HG02798 (cell line): ENCODE measurements at regions not wholly inside any gene's neighbourhood (a gene's known extent, or its start where the extent isn't known, plus 50 kb on each side); places are given as distances from the start of the nearest gene placed in this dataset.
"Not testable (repeated sequence)": the region's sequence is repeated elsewhere in the genome, so short reads cannot be mapped to it uniquely, and the experiment has no call there.

Source experiments
- ATAC-seq: cut with Tn5 transposase; IDR thresholded peaks from one replicate; pipeline ENCODE4 v1.9.1; 2021; ENCODE audit warnings: mild to moderate bottlenecking; ENCODE audit not compliant: unreplicated experiment, poor library complexity

GRCh38 chr4:20196476-20196875 lies 55.2 kb upstream of the SLIT2 start:
- no peak for ATAC-seq

- no peak for ATAC-seq
These were observed 56.4 kb upstream of the SLIT2 start for GRCh38 chr4:20195071-20195885.

DNA sequence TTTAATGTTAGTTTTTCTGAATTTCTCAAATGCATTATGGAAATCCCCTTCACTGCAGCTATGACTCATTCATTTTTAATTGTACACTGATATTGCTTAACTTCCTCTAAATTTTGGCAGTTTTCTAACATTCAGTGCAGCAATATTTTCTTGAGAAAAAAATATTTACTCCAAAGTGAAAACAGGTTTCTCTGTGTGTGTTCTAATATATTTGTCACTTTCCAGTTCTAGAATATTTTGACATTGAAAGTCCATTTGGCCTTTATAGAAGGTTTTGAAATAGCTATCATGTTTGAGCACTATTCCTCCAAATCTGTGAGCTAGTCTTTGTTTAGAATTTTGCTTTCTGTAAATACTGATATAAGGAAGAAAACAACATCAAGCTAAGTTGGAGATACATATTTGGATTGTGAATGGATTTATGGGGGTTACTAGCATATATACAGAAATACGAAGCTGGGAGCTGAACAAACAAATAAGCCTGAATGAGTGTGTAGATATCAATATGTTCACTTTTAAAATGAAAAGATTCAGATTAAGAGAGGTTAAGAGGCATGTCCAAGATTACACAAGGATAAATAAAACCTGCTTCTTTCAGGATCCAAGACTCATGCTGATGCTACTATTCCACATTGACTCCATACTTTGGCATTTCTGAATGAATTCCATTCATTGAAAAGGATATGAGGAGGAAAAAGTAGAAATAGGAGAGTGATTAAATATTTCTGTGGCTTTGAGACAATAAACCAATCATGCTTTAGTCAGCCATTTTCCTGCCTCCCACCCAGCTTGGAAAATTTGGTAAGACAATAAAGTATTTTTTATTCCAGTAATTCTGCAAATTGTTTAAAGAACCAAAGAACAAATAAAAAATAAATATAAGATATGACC lies 57.3 kb upstream of the SLIT2 start:
- no peak for ATAC-seq

DNA sequence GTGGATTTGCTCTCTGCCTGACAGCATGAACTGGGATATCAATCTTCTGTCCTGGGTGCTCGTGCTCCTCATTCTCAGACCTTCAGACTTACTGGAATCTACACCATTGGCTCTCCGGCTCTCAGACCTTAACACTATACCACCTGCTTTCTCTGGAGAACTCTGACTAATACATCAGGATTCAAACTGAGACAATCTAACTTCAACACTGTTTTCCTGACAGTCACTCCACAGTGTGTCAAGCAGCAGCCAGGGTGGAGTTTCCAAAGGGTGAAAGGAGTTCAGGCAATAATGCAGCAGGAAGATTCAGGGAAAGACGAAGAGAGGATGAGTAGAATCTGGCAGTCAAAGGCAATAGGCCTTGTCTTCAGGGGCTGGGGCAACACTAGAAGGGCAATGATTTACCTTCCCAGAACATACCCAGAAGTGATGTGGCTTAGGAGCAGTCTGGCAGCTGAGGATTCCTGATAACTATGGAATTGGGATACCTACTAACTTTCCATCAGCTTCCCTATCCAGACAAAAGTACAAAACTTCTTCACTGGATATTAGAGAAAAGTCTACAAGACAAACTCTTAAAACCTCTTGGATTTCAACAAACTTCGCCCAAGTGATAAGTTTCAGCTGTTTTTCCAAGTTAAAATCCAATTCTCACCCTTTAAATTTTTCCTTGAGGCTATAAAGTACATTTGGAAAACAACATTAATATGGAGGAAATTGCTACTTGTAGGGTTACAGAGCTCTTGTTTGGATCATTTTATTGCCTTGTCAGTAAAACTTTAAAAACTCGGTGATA lies 58.4 kb upstream of the SLIT2 start:
- no peak for ATAC-seq

GRCh38 chr4:20192736-20193135 lies 59.0 kb upstream of the SLIT2 start:
- ATAC-seq, result no peak

DNA sequence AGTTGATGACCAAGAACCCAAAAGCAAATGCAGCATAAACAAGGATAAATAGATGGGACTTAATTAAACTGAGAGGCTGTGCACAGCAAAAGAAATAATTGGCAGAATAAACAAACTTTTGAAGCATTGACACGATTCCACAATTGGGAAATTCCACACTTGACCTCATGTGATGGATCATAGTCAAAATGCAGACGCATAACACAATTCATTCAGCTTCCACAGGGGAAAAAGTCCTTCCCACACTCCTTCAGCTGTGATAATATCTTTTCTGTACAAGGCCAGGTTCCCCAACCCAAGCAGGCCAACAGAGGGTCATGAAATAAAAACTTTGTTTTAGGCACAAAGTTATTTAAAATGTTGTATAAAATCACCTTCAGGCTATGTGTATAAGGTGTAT lies 66.6 kb upstream of the SLIT2 start:
- ATAC-seq, result no peak

GRCh38 chr4:20183131-20183530 lies 68.6 kb upstream of the SLIT2 start:
- ATAC-seq, result not testable (repeated sequence)

GRCh38 chr4:20181926-20182325 lies 69.8 kb upstream of the SLIT2 start:
- ATAC-seq, result no peak

DNA sequence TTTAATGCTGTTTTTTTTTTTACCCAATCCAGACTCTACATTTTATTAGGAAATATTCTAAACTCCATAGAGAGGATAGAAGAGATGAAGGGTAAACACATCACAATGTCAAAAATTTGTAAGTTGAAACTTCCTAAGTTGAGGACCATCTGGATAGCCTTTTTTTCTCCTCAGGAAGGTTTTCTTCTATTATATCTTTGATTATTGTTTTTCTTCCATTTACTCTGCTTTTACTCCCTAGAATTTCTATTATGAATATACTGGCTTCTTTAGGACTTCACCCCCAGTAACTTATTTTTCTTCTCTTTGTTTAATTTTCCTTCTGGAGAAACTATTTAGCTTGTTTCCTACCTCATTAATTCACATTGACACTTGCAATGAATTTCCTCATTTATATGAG lies 71.2 kb upstream of the SLIT2 start:
- no peak for ATAC-seq

- no peak for ATAC-seq
These were observed 72.7 kb upstream of the SLIT2 start for GRCh38 chr4:20178902-20179576.

DNA sequence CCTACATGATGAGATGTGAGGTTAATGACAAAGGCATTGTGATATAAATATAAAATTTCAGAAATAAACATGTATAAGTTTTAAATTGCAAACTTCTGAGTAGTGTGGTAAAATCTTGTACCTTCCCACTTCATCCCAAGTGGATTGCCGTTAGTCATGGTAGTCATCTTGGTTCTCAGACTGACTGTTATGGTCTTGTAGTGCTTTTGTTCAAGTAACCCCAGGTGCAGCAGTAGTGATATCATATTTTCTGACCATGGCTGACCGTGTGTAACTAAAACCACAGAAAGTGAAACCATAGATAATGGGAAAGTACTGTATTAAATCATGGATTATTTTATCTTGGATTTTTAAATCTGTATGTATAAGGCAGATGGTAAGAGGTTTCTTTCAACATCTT lies 74.8 kb upstream of the SLIT2 start:
- no peak for ATAC-seq

GRCh38 chr4:20172070-20172760 lies 79.5 kb upstream of the SLIT2 start:
- ATAC-seq, result no peak

DNA sequence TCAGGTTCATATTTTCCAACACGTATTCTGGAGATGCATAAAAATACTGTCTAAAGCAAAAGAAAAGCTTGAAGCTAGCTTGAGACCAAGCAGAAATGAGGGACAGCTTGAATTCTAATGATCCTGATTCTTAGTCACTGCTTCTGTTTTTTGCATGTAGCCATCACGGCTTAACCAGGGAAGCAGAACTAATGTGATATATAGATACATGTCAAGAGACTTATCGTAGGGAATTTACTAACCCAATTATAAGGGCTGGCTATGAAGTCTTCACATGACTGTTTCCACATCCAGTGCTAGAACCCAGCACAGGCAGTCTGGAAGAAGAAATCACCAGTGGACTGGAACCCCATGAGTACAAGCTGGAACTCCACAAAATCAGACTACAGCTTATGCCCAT lies 85.2 kb upstream of the SLIT2 start:
- ATAC-seq, result no peak

DNA sequence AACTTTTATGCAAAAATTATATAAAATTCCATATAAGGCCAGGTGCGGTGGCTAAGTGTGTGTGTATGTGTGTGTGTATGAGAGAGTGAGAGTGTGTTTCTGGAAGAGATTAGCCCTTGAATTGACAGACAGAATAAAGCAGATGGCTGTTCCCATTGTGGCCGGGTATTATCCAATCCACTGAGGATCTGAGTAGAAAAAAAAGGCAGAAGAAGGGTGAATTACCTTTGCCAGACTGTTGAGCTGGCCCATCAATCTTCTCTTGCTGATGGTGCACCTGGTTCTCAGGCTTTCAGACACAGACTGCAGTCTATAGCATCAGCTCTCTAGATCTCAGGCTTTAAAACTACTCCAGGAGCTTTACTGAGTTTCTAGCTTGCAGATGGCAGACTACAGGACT lies 92.2 kb upstream of the SLIT2 start:
- no peak for ATAC-seq

DNA sequence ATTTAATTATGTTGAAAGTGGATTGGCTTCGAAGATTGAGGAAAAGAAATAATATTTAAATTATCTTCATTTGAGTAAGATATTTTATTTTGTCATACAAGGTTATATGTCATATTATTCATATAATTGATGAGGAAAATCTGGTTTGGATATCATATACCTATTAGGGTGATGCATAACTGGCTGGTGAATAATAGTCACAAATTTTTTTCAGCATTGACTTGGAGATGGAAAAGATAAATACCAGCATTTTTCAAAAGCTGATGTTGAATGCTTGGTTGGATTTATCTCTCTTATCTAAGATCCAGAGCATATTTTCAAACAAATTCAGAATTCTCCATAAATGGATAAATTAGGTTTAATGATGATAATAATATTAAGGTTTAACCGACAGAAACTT lies 93.5 kb upstream of the SLIT2 start:
- ATAC-seq, result no peak

GRCh38 chr4:20151436-20151835 lies 100.3 kb upstream of the SLIT2 start:
- ATAC-seq, result no peak

GRCh38 chr4:20149143-20149542 lies 102.6 kb upstream of the SLIT2 start:
- ATAC-seq, result not testable (repeated sequence)

DNA sequence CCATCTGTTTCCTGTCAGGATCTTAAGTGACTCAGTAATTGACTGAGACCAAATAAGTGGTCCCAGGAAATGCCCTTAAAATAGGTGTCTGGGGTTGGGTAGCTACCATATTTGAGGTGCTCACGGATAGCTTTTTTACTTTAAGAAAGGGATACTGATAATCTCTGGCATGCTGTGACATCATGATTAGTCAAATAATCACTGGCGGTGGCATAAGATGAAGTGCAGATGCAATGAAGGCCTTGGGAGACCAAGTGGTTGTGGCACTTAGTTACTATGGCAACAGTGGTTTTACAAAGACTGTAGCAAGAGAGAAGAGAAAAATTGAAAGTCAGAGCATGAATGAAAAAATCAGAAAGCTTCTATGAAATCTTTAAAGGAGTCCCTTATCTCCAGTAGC lies 114.5 kb upstream of the SLIT2 start:
- ATAC-seq, result no peak

DNA sequence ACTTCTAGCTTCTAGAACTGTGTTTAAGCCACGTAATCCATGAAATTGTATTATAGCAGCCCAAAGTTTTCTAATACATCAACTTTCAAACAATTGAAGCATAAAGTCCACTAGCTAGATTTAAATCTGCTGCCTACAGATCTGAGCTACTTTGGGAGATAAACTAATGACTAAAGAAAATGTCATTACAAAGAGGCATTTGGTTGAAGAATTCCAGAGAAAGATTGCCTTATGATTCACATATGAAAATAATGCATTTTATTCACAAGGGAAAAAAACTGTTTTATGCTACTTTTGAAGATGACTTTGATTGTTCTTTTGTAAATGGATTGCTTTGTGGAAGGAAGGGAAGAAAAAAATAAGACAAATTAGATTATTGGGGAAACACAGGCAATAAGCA lies 124.1 kb upstream of the SLIT2 start:
- no peak for ATAC-seq

- no peak for ATAC-seq
These were observed 124.8 kb upstream of the SLIT2 start for GRCh38 chr4:20126906-20127305.
